Lung (tissue), 11 donors: ENCODE measurements at regions not wholly inside any gene's neighbourhood (a gene's known extent, or its start where the extent isn't known, plus 50 kb on each side); places are given as distances from the start of the nearest gene placed in this dataset.

Experiments used
- ATAC-seq: fragments of 200-7000 bp; cut with Tn5 transposase; one replicate; pipeline ENCODE4 v1.9.1; 2020; ENCODE audit warnings: moderate number of reproducible peaks; ENCODE audit not compliant: insufficient read depth, low FRiP score
- DNase-seq, 3 donors: peaks; one replicate each; pipeline ENCODE4 v3.0.0-alpha.2; 2013 to 2017
- H3K27ac ChIP-seq, 2 donors: one replicate each; pipeline ENCODE4 v1.5.1; 2013; ENCODE audit warnings: mild to moderate bottlenecking in 2 of 2, moderate library complexity in 2 of 2, control low read depth in 1 of 2, inconsistent platforms in 1 of 2, low read depth in 1 of 2, low read length in 1 of 2
- H3K27me3 ChIP-seq, 3 donors: one replicate each; pipeline ENCODE4 v1.5.1; 2013; ENCODE audit warnings: low read length in 2 of 3; ENCODE audit not compliant: control insufficient read depth in 3 of 3, insufficient read depth in 3 of 3
- H3K36me3 ChIP-seq, 4 donors: one replicate each; pipeline ENCODE4 v1.5.1; 2013; ENCODE audit warnings: low read length in 4 of 4, mild to moderate bottlenecking in 1 of 4, moderate library complexity in 1 of 4; ENCODE audit not compliant: control insufficient read depth in 4 of 4, insufficient read depth in 4 of 4
- H3K4me1 ChIP-seq, 5 donors: one replicate each; pipeline ENCODE4 v1.5.1; 2013; ENCODE audit warnings: low read length in 5 of 5, mild to moderate bottlenecking in 2 of 5, moderate library complexity in 1 of 5; ENCODE audit not compliant: control insufficient read depth in 5 of 5, insufficient read depth in 5 of 5
- H3K4me3 ChIP-seq: one replicate; pipeline ENCODE4 v1.5.1; 2013; ENCODE audit warnings: mild to moderate bottlenecking, control low read depth, moderate library complexity
- H3K9ac ChIP-seq, 2 donors: one replicate each; pipeline ENCODE4 v1.5.1; 2013; ENCODE audit warnings: low read length in 2 of 2, control low read depth in 1 of 2; ENCODE audit not compliant: insufficient read depth in 1 of 2
- H3K9me3 ChIP-seq, 4 donors: one replicate each; pipeline ENCODE4 v1.5.1; 2013; ENCODE audit warnings: low read length in 3 of 4, mild to moderate bottlenecking in 1 of 4, moderate library complexity in 1 of 4; ENCODE audit not compliant: control insufficient read depth in 4 of 4, insufficient read depth in 3 of 4
- WGBS, 2 donors: extraction: QIAGEN DNeasy Blood & Tissue Kit; methylation state at CpG; one replicate each; pipeline ENCODE4 v1.1.7; 2013; 5-methylcytosine and 5-hydroxymethylcytosine counted together
- TF ChIP-seq, protein P1 (sequence below): IDR thresholded peaks from 2 replicates; pipeline ENCODE4 v1.5.1; 2012; ENCODE audit warnings: mild to moderate bottlenecking; ENCODE audit errors: control extremely low read depth, extremely low read depth
- donor health status: control.
- donor health status: control.
- donor health status: Bipolar disorder and iron deficiency.
- donor health status: healthy.
- donor health status: DM: yes; HTN: yes; CAD: no.

DNA sequence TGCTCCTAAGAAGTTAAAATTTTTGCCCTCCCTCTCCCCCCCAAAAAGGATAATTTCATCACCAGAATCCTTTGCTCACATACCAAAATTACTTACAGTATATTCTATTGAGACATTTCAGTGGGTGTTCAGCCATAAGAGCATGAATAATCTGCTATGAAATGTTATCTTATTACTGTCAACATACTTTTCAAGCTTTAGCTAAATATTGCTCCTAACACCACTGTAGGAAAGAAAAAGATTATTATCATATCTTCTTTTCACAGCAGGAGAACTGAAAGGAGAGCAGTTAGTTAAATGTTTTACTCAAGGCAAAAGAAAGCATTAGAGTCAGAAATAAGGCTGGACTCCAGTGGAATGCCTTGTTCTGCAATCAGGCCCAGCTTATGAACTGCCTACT lies 231.0 kb upstream of the GYPA start:
- no peak for ATAC-seq
- H3K36me3 ChIP-seq = no peaks in the 10 kb centered on the region

DNA sequence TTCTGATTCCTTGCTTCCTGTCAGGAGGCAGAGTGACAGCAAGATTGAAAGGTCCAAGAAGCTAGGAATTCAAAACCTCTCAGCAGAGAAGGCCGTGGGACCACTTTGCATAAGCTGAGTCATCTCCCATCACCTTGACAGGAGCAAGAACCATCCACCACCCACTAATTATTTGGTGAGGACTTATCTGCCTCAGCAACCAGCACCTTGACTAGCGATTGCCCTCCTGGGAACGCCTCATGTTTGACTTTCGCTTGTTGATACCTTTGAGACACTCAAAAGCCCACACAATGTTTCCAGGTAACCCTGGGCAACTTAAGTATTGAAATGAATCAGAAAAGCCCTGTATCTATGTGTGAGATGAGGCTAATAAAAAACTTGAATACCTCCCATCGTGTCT lies 233.5 kb upstream of the GYPA start:
- H3K4me1 ChIP-seq = peaks cover 0 to 32% (median 0%) of the 10 kb centered on the region in 5 donors
- TF ChIP-seq, protein P1, sequence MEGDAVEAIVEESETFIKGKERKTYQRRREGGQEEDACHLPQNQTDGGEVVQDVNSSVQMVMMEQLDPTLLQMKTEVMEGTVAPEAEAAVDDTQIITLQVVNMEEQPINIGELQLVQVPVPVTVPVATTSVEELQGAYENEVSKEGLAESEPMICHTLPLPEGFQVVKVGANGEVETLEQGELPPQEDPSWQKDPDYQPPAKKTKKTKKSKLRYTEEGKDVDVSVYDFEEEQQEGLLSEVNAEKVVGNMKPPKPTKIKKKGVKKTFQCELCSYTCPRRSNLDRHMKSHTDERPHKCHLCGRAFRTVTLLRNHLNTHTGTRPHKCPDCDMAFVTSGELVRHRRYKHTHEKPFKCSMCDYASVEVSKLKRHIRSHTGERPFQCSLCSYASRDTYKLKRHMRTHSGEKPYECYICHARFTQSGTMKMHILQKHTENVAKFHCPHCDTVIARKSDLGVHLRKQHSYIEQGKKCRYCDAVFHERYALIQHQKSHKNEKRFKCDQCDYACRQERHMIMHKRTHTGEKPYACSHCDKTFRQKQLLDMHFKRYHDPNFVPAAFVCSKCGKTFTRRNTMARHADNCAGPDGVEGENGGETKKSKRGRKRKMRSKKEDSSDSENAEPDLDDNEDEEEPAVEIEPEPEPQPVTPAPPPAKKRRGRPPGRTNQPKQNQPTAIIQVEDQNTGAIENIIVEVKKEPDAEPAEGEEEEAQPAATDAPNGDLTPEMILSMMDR = no peak
- H3K36me3 ChIP-seq = no peaks in the 10 kb centered on the region
- ATAC-seq (peak; percentile 41), DNase-seq (no peak)
- no peaks in the 10 kb centered on the region for H3K27me3 ChIP-seq
- no peaks in the 10 kb centered on the region for H3K9me3 ChIP-seq
- no peak overlapping the region for H3K4me3 ChIP-seq
- 56 to 68% methylated on average over 5 of the region's 5 CpGs for WGBS, 2 donors
- H3K9ac ChIP-seq = no peak overlapping the region
- H3K27ac ChIP-seq = no peak overlapping the region

More for the DNA sequence above, 231.0 kb upstream of the GYPA start:
- TF ChIP-seq, protein P1 = no peak
- DNase-seq = peak in 1 of 3 donors; percentile 45
- Histone ChIP-seq H3K9ac (no peak overlapping the region), H3K4me1 (peaks cover 0 to 20% (median 0%) of the 10 kb centered on the region in 5 donors), H3K27me3 (no peaks in the 10 kb centered on the region), H3K27ac (no peak overlapping the region), H3K4me3 (no peak overlapping the region), H3K9me3 (no peaks in the 10 kb centered on the region)

DNA sequence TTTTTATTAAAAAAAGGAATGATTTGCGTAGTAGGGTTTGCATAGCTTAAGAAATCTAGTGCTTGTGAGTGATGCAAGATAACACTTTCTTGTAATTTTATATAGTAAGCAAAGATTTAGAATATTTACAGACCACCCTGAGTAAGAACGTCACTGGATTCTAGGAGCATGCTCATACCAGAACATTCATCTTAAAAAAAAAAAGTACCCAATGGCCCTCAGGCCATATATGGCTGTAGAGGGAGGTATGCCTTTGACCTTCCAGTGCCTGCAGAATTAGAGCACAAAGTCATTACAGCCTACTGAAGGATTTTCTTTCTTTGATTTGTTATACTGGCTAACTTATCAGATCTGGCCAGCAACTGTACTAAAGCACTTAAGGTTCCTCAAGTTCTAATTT lies 236.3 kb upstream of the GYPA start:
- Histone ChIP-seq H3K27me3 (no peaks in the 10 kb centered on the region), H3K36me3 (no peaks in the 10 kb centered on the region), H3K4me1 (peaks cover 0 to 37% (median 0%) of the 10 kb centered on the region in 5 donors), H3K4me3 (no peak overlapping the region), H3K9ac (no peak overlapping the region), H3K27ac (no peak overlapping the region), H3K9me3 (no peaks in the 10 kb centered on the region)
- DNase-seq (peak; percentile 18 to 67 (median 64)), ATAC-seq (no peak)
- TF ChIP-seq, protein P1 = no peak
- WGBS, 2 donors = 64 to 80% methylated on average over 2 of the region's 2 CpGs

DNA sequence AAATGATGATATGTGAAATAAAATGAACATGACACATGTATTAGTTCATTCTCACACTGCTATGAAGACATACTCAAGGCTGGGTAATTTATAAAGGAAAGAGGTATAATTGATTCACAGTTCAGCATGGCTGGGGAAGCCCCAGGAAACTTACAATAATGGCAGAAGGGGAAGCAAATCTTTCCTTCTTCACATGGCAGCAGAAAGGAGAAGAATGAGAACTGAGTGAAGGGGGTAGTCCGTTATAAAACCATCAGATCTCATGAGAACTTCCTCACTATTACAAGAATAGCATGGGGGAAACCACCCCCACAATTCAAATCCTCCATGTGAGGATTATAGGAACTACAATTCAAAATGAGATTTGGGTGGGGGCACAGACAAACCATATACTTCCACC lies 243.9 kb upstream of the GYPA start:
- DNase-seq = no peak
- WGBS, 2 donors = 55 to 59% methylated on average over 1 of the region's 1 CpG
- H3K9ac ChIP-seq = no peak overlapping the region
- peaks cover 0 to 6% (median 0%) of the 10 kb centered on the region in 5 donors for H3K4me1 ChIP-seq
- H3K27ac ChIP-seq = no peak overlapping the region
- H3K9me3 ChIP-seq = peaks cover 0 to 7% (median 2%) of the 10 kb centered on the region in 4 donors
- TF ChIP-seq, protein P1 = no peak
- no peaks in the 10 kb centered on the region for H3K27me3 ChIP-seq
- no peak for ATAC-seq
- H3K36me3 ChIP-seq = no peaks in the 10 kb centered on the region
- no peak overlapping the region for H3K4me3 ChIP-seq
